ENCODE measurements at regions not wholly inside any gene's neighbourhood (a gene's known extent, or its start where the extent isn't known, plus 50 kb on each side); places are given as distances from the start of the nearest gene placed in this dataset.

GRCh38 chr21:41111681-41112080 is 56.3 kb upstream of the BACE2 start:
- no peaks in the 10 kb centered on the region for H3K9me2 ChIP-seq (ENCODE audit: low read depth, low read length)
- no peaks in the 10 kb centered on the region for H3K9me3 ChIP-seq (ENCODE audit: low read length)
- H3K4me2 ChIP-seq (ENCODE audit: low read length), result no peak overlapping the region

GRCh38 chr21:41112740-41113692 is 54.9 kb upstream of the BACE2 start:
- TF ChIP-seq EZH2 (IDR thresholded peaks at IDR 0.05; ENCODE audit: borderline replicate concordance, low read length), result no peak
- TF ChIP-seq, protein P1, sequence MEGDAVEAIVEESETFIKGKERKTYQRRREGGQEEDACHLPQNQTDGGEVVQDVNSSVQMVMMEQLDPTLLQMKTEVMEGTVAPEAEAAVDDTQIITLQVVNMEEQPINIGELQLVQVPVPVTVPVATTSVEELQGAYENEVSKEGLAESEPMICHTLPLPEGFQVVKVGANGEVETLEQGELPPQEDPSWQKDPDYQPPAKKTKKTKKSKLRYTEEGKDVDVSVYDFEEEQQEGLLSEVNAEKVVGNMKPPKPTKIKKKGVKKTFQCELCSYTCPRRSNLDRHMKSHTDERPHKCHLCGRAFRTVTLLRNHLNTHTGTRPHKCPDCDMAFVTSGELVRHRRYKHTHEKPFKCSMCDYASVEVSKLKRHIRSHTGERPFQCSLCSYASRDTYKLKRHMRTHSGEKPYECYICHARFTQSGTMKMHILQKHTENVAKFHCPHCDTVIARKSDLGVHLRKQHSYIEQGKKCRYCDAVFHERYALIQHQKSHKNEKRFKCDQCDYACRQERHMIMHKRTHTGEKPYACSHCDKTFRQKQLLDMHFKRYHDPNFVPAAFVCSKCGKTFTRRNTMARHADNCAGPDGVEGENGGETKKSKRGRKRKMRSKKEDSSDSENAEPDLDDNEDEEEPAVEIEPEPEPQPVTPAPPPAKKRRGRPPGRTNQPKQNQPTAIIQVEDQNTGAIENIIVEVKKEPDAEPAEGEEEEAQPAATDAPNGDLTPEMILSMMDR (IDR thresholded peaks at IDR 0.05; ENCODE audit: low read length), result no peak
- Histone ChIP-seq H3F3A (ENCODE audit: insufficient read depth, low read length) (no peaks in the 10 kb centered on the region), H3K36me3 (ENCODE audit: insufficient read depth, low read length) (no peaks in the 10 kb centered on the region), H3K79me2 (ENCODE audit: insufficient read depth, low read length) (no peaks in the 10 kb centered on the region), H3K27me3 (ENCODE audit: insufficient read depth, low read length) (no peaks in the 10 kb centered on the region), H3K4me1 (ENCODE audit: insufficient read depth, low read length, severe bottlenecking) (no peaks in the 10 kb centered on the region), H3K9me3 (ENCODE audit: low read length) (no peaks in the 10 kb centered on the region), H3K9ac (ENCODE audit: low read length) (no peak overlapping the region), H2AFZ (ENCODE audit: low read length) (no peak overlapping the region), H3K9me2 (ENCODE audit: low read depth, low read length) (no peaks in the 10 kb centered on the region), H3K27ac (ENCODE audit: low read depth, low read length, poor library complexity, severe bottlenecking) (no peak overlapping the region), H4K20me1 (ENCODE audit: insufficient read depth, low read length) (no peaks in the 10 kb centered on the region), H3K4me3 (ENCODE audit: low read depth, low read length, poor library complexity, severe bottlenecking) (no peak overlapping the region), H3K4me2 (ENCODE audit: low read length) (no peak overlapping the region)

More at GRCh38 chr21:41111681-41112080, 56.3 kb upstream of the BACE2 start:
- no peaks in the 10 kb centered on the region for H4K20me1 ChIP-seq (ENCODE audit: insufficient read depth, low read length)
- no peaks in the 10 kb centered on the region for H3K36me3 ChIP-seq (ENCODE audit: insufficient read depth, low read length)
- no peaks in the 10 kb centered on the region for H3K27me3 ChIP-seq (ENCODE audit: insufficient read depth, low read length)
- H3K9ac ChIP-seq (ENCODE audit: low read length), result no peak overlapping the region
- no peak overlapping the region for H3K27ac ChIP-seq (ENCODE audit: low read depth, low read length, poor library complexity, severe bottlenecking)
- no peak overlapping the region for H3K4me3 ChIP-seq (ENCODE audit: low read depth, low read length, poor library complexity, severe bottlenecking)
- H3F3A ChIP-seq (ENCODE audit: insufficient read depth, low read length), result no peaks in the 10 kb centered on the region
- no peaks in the 10 kb centered on the region for H3K4me1 ChIP-seq (ENCODE audit: insufficient read depth, low read length, severe bottlenecking)
- no peak for TF ChIP-seq EZH2 (IDR thresholded peaks at IDR 0.05; ENCODE audit: borderline replicate concordance, low read length)
- TF ChIP-seq, protein P1 (IDR thresholded peaks at IDR 0.05; ENCODE audit: low read length), result no peak
- no peaks in the 10 kb centered on the region for H3K79me2 ChIP-seq (ENCODE audit: insufficient read depth, low read length)
- no peak overlapping the region for H2AFZ ChIP-seq (ENCODE audit: low read length)

DNA sequence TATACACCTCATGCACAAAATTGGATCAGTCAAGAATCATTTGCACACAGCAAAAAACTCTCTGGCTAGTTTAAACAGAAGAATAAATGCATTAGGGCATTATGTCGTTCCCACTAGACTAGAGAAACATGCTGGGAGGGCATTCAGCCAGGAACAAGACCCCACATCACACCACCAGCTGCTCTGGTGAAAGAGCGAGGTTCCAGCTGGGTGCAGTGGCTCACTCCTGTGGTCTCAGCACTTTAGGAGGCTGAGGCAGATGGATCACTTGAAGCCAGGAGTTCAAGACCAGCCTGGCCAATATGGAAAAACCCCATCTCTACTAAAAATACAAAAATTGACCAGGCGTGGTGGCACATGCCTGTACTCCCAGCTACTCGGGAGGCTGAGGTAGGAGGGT is 52.1 kb upstream of the BACE2 start:
- no peak overlapping the region for H3K4me3 ChIP-seq (ENCODE audit: low read depth, low read length, poor library complexity, severe bottlenecking)

More for the DNA sequence above, 52.1 kb upstream of the BACE2 start:
- no peak overlapping the region for H3K27ac ChIP-seq (ENCODE audit: low read depth, low read length, poor library complexity, severe bottlenecking)
- no peak overlapping the region for H2AFZ ChIP-seq (ENCODE audit: low read length)
- no peaks in the 10 kb centered on the region for H3K36me3 ChIP-seq (ENCODE audit: insufficient read depth, low read length)
- no peak overlapping the region for H3K9ac ChIP-seq (ENCODE audit: low read length)
- H3K4me2 ChIP-seq (ENCODE audit: low read length), result no peak overlapping the region
- no peaks in the 10 kb centered on the region for H3F3A ChIP-seq (ENCODE audit: insufficient read depth, low read length)
- no peaks in the 10 kb centered on the region for H3K27me3 ChIP-seq (ENCODE audit: insufficient read depth, low read length)
- H4K20me1 ChIP-seq (ENCODE audit: insufficient read depth, low read length), result no peaks in the 10 kb centered on the region
- no peaks in the 10 kb centered on the region for H3K79me2 ChIP-seq (ENCODE audit: insufficient read depth, low read length)
- no peaks in the 10 kb centered on the region for H3K9me3 ChIP-seq (ENCODE audit: low read length)
- TF ChIP-seq EZH2 (IDR thresholded peaks at IDR 0.05; ENCODE audit: borderline replicate concordance, low read length), result no peak
- TF ChIP-seq, protein P1 (IDR thresholded peaks at IDR 0.05; ENCODE audit: low read length), result no peak
- no peaks in the 10 kb centered on the region for H3K4me1 ChIP-seq (ENCODE audit: insufficient read depth, low read length, severe bottlenecking)
- H3K9me2 ChIP-seq (ENCODE audit: low read depth, low read length), result no peaks in the 10 kb centered on the region
